CD4-positive, alpha-beta T cell treated with Interleukin-21 for 1 hour (primary cell): ENCODE measurements at regions not wholly inside any gene's neighbourhood (a gene's known extent, or its start where the extent isn't known, plus 50 kb on each side); places are given as distances from the start of the nearest gene placed in this dataset.
"Not testable (repeated sequence)": the region's sequence is repeated elsewhere in the genome, so short reads cannot be mapped to it uniquely, and the experiment has no call there.

Experiments used
- DNase-seq: peaks from one replicate; pipeline ENCODE4 v3.0.0-alpha.2; 2020

DNA sequence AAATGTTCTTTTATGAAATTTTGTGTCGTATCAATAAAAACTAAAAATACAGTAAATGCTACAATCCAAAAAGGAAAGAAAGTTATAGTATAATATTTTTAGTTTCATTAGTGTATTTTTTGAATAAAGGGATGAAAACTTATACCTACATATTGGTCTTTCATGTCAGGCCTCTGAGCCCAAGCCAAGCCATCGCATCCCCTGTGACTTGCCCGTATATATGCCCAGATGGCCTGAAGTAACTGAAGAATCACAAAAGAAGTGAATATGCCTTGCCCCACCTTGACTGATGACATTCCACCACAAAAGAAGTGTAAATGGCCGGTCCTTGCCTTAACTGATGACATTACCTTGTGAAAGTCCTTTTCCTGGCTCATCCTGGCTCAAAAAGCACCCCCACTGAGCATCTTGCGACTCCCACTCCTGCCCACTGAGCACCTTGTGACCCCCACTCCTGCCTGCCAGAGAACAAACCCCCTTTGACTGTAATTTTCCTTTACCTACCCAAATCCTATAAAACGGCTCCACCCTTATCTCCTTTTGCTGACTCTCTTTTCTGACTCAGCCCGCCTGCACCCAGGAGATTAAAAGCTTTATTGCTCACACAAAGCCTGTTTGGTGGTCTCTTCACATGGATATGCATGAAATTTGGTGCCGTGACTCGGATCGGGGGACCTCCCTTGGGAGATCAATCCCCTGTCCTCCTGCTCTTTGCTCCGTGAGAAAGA, 108.2 kb upstream of the PELI1 start:
- DNase-seq = not testable (repeated sequence)

GRCh38 chr2:64253421-64253820, 109.2 kb upstream of the PELI1 start:
- DNase-seq = not testable (repeated sequence)

- DNase-seq = no peak
Measured at GRCh38 chr2:64258566-64258965, 114.3 kb upstream of the PELI1 start.

DNA sequence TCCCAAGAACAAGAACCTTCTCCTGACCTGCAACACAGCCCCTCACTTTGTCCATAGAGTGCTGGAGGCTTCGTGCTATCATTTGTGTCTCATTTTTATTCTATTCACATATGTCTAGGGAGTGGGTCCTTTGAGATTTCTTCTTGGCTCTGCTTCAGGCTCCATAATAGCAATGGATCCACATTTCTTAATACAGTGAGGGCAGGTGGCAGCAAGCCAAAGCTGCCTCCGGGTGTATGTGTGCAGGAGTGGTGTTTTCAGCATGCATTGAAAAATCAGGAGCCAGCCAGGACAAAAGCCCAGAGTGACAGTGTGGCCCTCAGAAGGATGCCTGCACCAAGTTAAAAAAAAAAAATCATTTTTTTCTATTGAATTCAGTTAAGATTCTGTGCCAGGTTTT, 115.1 kb upstream of the PELI1 start:
- DNase-seq = no peak

GRCh38 chr2:64260093-64260803, 116.0 kb upstream of the PELI1 start:
- no peak for DNase-seq

GRCh38 chr2:64260817-64261216, 116.6 kb upstream of the PELI1 start:
- peak; percentile 36 for DNase-seq

DNA sequence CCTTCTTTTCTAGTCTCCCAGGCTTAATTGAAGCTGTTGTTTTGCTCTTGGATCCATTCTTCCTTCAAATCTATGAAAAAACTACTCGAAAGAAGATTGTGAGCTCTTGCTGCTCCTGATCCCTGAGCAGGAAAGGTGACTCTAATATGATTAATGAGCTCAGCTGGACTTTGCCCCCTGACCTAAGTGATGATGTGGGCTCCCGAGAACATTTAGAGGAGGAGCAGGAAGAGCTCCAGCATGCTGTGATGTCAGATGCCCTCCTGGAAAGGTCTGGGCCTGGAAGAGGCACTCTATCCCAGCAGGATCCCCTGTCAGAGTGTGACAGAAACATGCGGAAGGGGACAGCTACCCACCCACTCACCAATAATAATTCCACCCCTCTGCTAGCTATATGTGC, 117.9 kb upstream of the PELI1 start:
- no peak for DNase-seq

GRCh38 chr2:64262816-64263215, 118.6 kb upstream of the PELI1 start:
- DNase-seq = no peak

GRCh38 chr2:64263315-64263714, 119.1 kb upstream of the PELI1 start:
- DNase-seq = no peak

DNA sequence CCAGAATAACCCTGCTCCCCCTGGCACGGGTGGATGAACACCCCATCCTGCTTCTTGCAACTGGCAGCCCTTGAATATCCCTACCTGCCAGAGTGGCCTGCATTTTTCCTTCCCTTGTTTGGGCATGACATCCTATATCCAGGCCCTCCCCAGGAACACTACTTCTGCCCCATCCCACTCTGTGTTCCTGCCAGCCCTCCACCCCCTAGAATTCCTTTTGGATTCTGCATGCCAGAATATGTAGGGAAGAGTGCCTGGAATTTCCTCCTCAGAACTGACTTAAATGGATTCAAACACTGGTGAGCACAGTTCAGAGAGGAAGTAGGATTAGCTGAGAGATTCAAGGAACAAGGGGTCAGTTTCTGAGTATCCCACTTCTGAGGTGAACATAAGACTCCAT, 123.5 kb upstream of the PELI1 start:
- DNase-seq = no peak

DNA sequence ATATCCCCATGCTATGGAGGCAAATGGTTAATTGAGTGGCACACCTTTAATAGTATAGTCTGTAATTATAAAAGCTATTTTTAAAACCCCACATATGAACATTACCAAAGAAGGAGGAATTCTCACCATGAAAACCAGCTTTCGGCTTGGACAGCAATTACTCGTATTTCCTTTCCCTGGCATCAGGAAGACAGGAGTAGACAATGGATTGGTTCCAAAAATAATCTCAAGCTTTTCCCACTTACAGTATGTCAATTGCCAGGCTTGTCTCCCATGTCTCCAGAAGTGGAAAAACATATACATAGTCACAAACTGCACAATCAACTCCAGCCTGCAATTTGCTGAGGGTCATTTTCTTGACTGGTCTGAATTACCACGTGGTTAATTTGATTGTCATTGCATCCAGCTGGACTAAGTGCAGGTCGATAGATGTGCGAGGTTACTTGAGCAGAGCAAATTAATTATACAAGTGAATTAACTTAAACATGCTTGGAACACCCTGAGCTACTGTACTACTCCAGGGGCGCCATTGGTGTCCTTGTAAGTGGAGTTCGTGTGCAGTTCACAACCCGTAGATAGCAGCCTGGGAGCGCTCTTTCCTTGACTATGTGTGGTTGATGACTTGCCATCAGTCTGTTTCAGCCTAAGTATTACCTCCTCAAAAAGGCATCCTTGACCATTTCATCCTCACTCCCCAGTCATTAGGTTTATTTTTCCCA, 124.3 kb upstream of the PELI1 start:
- DNase-seq = no peak

DNA sequence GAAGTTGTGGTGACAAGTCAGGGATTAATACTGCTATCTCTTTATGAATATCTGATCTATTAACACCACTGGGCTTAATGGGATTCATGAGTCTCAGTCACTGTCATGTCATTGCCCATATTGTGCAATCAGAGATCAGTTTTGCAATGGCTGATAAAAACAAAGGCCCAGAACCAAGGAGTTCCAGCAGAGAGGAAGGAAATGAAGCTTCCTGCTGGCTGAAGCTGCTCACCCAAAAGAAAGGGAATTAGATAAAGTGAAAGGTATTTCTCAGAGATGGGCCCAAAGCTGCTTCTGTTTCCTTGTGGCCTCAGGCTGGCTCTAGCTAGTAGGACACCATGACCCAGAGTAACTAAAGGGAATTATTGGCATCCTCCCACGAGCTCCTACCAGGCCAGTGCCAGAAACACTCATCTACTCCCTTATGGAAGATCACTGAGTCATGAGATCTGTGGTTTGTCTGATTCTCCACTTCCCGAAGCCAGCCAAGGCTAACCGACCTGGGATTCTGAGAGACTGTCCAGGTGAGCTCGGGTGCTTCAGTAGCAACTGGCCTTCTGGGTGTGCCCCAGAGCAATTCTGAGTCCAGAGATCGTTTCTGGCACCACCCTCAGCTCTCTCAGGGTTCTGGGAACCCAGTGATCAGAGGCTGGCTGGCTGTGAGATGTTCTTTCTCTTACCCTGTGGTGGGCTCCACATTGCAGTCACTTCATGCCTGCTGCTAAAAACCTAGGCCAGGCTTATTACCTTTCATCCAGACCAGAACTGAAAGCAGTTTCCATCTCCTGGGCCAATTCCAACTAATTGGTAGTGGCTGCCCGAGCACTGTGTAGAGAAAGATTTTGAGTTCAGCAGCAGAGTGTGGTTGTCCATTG, 129.5 kb upstream of the PELI1 start:
- peak; percentile 28 for DNase-seq

- no peak for DNase-seq
Measured at GRCh38 chr2:64274399-64275173, 130.4 kb upstream of the PELI1 start.

GRCh38 chr2:64275174-64275466, 130.9 kb upstream of the PELI1 start:
- no peak for DNase-seq

GRCh38 chr2:64276417-64277095, 132.3 kb upstream of the PELI1 start:
- no peak for DNase-seq

DNA sequence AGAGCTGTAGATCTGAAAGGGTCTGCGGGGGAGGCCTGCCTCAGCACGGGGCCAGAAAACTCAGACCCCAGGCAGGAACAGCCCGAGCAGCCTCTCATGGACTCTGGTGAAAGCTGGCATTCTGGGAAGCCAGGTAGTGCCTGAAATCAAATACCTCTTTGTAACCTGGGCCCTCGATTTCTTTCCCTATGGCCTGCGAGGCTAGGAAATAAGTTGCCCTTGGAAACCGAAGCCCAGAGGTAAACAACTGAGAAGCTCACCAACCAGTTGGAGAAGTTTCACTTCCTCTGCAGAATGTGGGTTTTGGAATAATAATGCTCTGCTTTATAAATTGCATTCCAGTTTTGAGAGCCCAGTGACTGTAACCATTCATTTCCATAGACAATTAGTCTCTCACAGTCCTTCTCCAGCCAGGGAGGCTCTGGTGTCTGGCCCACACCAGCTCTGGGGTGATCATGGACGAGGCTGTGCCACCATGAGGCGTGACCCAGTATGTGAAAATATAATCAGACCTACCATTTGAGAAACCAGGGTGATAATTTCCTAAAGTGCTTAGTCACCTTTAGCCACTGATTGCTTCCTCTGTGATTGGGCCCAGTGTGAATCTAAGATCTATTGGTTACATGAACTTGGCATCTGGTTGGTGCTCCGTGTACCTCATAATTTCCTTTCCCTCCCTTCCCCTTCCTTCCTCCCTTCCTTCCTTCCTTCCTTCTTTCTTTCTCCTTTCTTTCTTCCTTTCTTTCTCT, 133.1 kb upstream of the PELI1 start:
- DNase-seq = peak; percentile 18

DNA sequence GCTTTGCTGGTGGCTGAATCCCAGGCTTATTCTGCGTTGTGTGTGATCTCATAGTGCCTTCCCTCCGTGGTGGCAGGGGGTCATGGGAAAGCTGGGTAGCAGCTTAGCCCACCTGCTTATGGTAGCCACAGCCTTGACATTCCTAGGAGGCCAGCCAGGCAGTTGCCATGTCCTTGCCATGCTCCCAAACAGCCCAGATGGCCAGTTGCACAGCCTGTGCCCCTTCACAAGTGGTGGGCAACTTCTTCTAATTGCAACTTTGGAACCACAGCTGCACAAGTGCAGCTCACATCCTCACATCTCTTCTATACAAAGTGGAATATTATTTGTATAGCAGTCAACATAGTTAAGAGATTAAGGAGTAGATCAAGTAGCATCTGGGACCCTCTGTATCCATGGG, 136.6 kb upstream of the PELI1 start:
- DNase-seq = not testable (repeated sequence)

DNA sequence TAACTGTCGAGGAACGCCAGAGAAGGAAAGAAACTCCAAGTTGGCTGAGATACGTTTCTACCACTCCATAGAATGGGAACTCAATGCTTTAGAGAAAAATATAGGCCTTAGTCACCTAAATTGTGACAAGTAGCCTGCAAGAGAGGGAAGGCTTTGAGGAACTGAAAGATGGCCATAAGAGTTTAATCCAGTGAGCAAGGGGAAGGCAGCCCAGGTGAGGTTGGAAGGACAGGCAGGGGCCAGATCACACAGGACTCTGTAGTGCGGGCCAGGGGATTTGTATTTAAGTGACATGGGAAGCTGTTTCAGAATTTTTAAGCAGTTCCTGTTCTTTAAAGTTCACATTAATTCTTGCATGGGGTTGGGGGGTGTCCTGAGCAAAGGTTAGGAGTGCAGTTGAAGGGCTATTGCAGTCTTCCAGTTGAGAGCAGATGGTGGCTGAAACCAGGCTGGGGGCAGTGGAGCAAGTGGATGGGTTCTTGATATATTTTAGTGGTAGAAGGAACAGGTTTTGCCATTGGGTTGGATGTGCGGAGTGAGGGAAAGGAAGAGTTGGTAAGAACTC, 138.9 kb upstream of the PELI1 start:
- DNase-seq = no peak

- DNase-seq = peak; percentile 42
Measured at GRCh38 chr2:64283641-64284361, 139.6 kb upstream of the PELI1 start.

- DNase-seq = no peak
Measured at GRCh38 chr2:64284751-64285150, 140.5 kb upstream of the PELI1 start.
